NOMO-1 treated with DMSO at 0.1 percent for 48 hours (cell line): ENCODE measurements at regions not wholly inside any gene's neighbourhood (a gene's known extent, or its start where the extent isn't known, plus 50 kb on each side); places are given as distances from the start of the nearest gene placed in this dataset.
"Not testable (repeated sequence)": the region's sequence is repeated elsewhere in the genome, so short reads cannot be mapped to it uniquely, and the experiment has no call there.

Experiments used
- DNase-seq: peaks from one replicate; lab custom pipeline; 2025; ENCODE audit not compliant: unreplicated experiment; lab: John Stamatoyannopoulos, UW

DNA sequence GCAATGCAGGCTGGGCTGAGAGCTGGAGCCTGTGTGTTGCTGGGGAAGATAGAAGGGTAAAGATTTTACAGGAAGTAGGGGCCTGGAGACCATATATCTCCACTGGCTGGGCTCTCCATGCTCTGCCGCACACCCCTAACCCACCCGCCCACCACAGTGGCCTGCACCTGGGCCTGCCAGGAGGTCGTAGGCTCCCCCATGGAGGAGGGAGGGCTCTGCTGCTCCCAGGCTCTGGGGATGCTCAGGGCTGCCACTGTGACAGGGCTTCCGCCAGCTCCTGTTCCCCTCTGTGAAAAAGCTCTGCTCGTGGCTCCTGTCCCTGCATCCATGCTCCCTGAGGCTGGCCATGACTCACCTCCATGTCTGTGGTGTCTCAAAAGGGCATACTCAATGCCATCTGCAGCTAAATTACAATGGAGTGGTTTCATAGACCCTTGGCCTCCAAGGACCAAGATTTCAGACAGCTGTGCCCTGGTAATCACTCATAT is 106.0 kb downstream of the CXCL12 start:
- no peak for DNase-seq

DNA sequence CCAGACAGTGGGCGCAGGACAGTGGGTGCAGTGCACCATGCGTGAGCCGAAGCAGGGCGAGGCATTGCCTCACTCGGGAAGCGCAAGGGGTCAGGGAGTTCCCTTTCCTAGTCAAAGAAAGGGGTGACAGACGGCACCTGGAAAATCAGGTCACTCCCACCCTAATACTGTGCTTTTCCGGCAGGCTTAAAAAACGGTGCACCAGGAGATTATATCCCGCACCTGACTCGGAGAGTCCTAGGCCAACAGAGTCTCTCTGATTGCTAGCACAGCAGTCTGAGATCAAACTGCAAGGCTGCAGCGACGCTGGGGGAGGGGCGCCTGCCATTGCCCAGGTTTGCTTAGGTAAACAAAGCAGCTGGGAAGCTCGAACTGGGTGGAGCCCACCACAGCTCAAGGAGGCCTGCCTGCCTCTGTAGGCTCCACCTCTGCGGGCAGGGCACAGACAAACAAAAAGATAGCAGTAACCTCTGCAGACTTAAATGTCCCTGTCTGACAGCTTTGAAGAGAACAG is 116.4 kb downstream of the CXCL12 start:
- not testable (repeated sequence) for DNase-seq

DNA sequence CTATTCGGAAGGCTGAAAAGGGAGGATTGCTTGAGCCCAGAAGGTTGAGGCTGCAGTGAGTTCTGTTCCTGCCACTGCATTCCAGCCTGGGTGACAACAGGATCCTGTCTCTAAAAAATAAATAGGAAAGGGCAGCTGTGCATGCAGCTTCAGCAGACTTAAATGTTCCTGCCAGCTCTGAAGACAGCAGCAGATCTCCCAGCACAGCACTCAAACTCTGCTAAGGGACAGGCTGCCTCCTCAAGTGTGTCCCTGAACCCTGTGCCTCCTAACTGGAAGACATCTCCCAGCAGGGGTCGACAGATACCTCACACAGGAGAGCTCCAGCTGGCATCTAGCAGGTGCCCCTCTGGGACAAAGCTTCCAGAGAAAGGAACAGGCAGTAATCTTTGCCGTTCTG is 117.9 kb downstream of the CXCL12 start:
- no peak for DNase-seq

DNA sequence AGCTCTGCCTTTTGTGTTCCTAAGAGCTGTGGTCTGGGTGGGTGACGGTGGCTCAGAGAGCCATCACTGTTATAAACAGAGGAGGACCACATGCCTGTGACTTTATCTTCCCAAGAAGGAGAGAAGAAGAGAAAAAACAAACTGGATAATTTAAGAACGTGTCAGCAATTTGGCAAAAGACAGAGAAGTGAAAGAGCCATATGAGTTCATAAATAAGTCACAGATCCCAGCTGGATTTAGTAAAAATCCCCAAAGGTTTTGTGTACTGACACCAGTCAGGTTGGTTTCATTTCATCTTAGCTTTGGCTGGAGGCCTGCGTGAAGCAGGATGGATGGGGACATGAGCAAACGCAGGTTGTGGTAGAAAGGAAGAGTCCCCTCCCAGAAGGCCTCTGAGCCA is 120.7 kb downstream of the CXCL12 start:
- DNase-seq = no peak

DNA sequence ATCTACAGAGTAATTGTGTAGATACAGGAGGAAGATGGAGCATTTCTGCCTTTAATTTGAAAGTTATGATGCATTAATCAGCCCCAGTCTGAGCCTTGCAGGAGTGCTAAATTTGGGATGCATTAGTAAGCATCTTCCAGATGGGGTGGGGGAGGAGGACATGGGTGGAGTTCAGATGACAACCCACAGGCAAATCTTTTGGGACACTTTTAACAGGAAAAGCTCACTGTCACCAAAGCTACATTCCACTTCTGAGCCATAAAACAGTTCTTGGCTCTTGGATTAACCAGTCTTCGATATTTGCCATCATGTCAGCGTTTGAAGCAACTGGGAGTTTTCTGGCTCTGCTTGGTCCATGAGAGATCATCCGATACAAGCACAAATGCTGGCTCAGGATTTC is 121.1 kb downstream of the CXCL12 start:
- DNase-seq = no peak

DNA sequence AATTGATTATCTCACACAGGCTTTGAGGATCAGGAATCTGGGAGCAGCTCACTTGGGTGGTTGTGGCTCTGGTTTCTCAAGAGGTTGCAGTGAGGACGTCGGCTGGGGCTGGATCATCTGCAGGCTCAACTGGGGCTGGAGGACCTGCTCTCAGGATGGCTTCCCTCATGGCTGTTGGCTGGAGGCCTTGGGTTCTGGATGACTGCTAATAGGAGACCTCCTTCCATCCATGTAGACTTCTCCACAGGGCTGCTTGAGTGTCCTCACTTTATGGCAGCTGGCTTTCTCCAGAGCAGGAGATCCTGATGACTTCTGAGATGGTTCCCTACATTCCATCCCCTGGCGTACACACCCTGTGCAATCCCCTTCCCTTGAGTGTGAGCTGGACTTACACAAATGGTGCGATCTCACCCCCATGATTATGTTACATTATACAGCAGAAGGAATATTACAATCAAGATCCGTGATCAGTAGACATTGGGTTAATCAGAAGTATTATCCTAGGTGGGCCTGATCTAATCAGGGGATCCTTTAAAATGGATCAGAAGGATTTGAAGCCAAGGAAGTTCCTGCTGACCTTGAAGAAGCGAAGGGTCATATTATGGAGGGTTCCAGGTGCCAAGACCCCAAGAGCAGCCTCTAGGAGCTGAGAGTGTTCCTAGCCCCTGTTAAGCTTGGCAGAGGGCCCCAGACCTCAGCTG is 122.2 kb downstream of the CXCL12 start:
- no peak for DNase-seq

DNA sequence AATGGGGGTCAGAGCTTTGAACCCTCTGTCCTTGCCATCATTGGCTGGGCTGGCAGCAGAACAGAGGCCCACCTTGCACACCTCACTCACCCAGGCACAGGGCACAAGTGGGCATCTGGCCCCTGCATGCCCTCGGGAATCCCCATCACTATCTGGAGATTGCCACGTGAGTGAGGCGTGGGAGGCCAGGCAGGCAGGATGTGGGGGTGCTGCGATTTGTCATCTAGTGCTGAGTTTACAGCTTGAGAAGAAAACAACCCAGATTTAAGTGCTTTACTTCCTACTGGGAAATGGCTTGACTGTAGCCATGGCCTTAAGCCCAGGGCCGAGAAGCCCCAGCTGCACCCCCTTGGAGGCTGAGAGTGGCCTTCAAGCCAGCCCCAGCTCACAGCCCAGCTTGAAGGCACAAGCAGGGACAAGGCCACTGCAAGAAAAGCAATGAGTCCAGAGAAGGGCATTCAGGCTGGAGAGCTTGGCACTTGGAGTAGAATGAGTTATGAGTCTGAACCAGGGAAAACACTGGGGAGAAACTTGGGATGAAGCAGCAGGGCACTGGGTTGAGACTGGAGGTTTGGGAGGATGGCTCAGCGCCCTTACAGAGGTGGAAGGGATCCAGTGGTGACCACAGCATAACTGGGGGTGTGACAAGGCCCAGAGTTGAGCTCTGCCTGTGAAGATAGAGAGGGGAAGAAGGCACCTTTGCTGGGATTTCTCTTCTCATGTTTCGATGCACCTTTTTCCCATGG is 123.0 kb downstream of the CXCL12 start:
- DNase-seq = no peak

DNA sequence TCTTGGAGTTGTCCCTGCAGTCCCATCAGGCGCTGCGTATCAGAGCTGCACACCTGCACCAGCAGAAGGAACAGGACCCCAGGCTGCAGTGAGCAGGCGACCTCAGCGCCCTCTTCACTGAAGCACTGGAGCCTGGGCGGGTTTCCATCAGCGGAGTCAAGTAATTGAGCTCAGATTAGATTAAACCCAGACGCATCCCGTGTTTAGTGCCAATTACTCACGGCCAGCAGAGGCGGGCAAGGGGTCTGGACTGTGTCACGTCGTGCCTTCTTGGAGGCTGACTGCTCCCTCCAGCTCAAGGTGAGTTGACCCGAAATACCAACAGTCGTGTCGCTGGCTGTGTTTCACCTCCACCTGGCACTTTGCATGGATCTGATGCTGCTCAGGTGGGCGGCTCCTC is 123.6 kb downstream of the CXCL12 start:
- DNase-seq = no peak

DNA sequence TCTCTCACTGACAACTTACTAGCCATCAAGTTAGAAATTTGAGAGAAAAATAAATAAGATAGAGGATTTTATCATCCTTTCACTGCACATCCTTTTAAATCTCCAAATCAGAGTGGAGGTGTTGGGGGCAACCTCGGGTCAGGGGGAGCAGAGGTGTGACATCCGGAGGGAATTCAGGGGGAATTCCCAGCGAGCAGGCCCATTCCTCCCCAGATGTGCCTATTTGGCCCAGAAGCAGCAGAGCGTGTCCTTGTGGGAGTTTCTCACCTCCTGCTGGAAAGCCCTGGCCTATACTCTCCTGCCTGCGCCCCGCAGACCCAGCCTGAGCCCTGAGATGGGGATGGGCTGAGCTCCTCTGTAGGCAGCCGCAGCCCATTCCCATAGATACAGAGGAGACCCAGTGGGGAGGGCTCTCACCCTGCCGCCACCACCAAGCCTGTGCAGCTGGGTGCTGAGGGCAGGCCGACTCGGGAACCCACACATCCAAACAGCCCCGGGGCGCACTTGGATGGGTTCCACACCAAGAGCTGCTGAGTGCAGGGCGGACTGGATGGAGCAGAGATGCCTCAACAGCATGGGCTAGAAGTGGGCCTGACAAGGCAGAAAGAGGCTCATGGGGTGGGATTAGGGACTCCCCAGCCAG is 124.5 kb downstream of the CXCL12 start:
- DNase-seq = no peak

DNA sequence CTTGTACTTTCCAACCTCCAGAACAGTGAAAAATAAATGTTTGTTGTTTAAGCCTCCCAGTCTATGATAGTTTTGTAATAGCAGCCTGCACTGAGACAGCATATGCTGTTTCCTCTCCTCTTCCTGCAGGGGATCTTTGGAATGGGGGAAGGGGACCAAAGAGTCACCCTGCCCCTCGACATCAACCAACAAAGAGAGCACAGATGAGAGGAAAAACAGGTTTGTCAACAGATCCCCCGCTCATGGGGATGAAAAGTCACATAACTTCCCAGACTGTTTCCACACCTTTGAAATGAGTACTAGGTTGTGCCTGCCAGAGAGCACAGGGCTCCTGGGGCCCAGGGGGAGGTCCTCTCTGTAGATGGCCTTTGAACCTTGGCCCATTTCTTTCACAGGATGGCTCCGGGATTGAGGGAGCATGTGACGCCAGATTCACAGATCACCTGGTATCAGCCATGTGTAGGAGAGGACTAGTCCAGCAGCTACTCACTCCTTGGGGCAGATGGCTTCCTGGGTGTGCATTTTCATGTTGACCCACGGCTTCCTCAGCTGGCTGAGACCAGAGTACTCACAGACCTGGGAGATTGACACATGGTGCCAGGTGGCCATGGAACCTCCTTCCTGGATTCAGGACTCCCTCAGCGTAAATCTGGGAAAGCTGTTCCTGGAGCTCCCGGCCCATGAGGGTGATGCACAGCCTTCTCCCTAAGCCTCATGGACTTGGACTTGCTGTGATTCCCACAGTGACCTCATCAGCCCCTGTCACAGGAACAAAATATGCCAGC is 125.6 kb downstream of the CXCL12 start:
- no peak for DNase-seq

DNA sequence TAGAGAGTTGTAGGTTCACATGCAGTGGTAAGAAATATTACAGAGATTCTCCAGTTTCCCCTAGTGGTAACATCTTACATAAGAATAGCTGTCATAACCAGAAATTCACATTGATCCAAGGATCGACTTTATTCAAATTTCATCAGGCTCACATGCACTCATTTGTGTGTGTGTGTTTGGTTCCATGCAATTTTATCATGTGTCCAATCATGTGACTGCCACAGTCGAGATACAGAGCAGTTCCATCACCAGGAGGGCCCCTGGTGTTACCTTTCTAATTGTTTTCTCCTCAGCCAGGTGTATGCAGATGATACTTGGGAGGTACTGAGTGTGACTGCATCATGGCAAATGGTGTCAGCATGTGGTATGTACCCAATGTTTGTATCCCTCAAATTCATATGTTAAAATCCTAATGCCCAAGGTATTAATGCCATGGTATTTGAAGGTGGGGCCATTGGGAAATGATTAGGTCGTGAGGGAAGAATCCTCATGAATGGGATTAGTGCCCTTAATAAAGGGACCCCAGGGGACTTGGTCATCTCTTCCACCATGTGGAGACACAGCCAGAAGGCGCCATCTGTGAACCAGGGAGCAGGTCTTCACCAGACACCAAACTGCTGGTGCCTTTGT is 126.3 kb downstream of the CXCL12 start:
- no peak for DNase-seq

DNA sequence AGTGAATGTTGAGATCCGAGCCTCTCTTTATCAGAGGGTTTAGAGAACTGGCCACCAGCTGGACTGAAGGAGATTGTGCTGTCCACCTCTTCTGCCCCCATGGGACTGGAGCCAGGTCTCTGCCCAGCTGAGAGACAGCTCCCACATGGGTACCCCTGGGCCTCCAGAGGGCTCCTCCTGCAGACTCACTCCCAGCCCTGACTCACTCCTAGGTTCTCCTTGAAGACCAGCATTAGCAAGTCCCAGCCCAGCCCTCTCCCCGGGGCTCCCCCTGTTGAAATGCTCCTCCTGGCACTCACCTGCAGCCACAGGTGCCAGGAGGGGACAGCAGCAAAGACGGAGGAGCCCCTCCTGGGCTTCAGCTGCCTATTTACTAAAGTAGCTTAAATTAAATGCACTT is 126.9 kb downstream of the CXCL12 start:
- DNase-seq = no peak

DNA sequence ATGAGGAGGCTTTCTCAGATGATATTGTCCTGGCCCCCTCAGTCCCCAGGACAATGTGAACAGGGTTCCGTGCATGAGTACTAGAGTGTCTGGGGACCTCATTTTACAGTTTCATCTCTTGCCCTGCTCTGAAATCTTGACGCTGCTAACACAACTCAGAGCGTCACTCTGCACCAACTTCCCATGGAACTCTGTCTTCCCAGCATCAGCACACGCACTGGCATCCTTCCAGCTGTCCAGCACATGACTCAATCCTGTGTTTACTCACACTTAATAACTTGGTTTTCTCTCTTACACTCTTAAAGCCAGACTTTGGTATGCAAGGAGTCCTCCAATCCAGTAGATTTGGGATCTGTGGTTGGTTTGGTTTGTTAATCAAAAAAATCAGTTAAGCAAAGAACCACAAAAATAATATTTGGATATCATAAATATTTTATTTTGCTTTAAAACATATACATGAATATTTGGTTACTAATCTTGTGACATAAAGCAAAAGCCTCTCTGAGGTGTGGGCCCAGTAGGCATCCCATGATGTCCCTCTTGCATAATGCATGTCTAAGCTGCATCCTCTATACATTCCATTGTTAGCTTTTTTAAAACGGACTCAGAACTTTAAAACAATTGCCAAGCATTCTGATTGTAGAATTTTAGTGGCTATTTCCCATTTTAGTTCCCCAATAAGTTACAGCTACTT is 131.0 kb downstream of the CXCL12 start:
- DNase-seq = no peak

DNA sequence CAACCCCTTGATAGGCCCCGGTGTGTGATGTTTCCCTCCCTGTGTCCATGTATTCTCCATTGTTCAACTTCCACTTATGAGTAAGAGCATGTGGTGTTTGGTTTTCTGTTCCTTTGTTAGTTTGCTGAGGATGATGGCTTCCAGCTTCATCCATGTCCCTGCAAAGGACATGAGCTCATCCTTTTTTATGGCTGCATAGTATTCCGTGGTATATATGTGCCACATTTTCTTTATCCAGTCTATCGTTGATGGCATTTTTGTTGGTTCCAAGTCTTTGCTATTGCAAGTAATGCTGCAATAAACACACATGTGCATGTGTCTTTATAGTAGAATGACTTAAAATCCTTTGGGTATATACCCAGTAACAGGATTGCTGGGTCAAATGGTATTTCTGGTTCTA is 132.3 kb downstream of the CXCL12 start:
- DNase-seq = not testable (repeated sequence)

DNA sequence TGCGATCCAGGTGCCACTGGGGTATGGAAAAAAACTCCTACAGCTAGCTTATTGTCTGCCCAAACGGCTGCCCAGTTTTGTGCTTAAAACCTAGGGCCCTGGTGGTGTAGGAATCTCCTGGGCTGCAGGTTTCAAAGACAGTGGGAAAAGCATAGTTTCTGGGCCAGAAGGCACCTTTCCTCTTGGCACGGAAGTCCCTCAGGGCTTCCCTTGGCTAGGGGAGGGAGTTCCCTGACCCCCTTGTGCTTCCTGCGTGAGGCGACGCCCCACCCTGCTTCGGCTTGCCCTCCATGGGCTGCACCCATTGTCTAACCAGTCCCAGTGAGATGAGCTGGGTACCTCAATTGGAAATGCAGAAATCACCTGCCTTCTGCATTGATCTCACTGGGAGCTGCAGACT is 135.0 kb downstream of the CXCL12 start:
- DNase-seq = not testable (repeated sequence)

DNA sequence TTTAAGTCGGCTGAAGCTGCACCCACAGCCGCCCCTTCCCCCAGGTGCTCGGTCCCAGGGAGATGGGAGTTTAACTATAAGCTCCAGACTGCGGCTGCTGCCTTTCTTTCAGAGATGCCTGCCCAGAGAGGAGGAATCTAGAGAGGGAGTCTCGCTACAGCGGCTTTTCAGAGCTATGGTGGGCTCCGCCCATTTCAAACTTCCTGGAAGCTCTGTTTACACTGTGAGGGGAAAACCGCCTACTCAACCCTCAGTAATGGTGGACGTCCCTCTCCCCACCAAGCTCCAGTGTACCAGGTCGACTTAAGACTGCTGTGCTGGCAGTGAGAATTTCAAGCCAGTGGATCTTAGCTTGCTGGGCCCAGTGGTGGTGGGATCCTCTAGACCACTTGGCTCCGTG is 135.4 kb downstream of the CXCL12 start:
- no peak for DNase-seq

DNA sequence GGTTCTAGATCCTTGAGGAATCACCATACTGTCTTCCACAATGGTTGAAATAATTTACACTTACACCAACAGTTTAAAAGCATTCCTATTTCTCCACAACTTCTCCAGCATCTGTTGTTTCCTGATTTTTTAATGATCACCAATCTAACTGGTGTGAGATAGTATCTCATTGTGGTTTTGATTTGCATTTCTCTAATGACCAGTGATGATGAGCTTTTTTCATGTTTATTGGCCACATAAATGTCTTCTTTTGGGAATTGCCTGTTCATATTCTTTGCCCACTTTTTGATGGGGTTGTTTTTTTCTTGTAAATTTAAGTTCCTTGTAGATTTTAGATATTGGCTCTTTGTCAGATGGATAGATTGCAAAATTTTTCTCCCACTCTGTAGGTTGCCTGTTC is 138.2 kb downstream of the CXCL12 start:
- not testable (repeated sequence) for DNase-seq

DNA sequence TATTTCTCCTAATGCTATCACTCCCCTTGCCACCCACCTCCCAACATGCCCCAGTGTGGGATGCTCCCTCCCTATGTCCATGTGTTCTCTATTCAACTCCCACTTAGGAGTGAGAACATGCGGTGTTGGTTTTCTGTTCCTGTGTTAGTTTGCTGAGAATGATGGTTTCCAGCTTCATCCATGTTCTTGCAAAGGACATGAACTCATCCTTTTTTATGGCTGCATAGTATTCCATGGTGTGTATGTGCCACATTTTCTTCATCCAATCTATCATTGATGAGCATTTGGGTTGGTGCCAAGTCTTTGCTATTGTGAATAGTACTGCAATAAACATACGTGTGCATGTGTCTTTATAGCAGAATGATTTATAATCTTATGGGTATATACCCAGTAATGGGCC is 138.6 kb downstream of the CXCL12 start:
- not testable (repeated sequence) for DNase-seq

DNA sequence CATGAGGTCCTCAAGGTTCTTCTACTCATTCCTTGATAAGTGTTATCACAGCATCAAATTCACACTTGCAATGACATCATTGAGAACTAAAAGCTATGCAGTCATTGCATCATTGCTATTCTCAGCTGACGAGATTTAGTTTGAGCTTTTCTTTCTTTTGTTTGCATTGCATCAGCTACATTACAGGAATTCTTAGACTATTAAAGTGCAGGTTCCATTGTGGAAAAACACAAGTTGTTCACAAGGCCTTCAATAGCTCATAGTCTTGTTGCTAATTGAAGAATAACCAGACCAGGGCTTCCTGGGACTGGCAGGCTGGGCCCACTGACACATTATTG is 139.3 kb downstream of the CXCL12 start:
- DNase-seq = no peak
